ENCODE measurements at regions not wholly inside any gene's neighbourhood (a gene's known extent, or its start where the extent isn't known, plus 50 kb on each side); places are given as distances from the start of the nearest gene placed in this dataset.

GRCh38 chr13:50699874-50700663, 143.4 kb downstream of the DLEU7 start:
- Histone ChIP-seq H3K4ac (ENCODE audit: low read depth, low read length) (no peak overlapping the region), H3K4me2 (ENCODE audit: low read depth, low read length) (no peak overlapping the region), H4K20me1 (ENCODE audit: insufficient read depth, low read length) (no peaks in the 10 kb centered on the region), H3K4me3 (ENCODE audit: insufficient read depth, low read depth, low read length) (no peak overlapping the region), H3K9ac (ENCODE audit: low read depth, low read length) (no peak overlapping the region), H2AK9ac (replicated peaks; ENCODE audit: low read depth, low read length, poor library complexity) (no peak overlapping the region), H2BK20ac (ENCODE audit: low read depth, low read length) (no peak overlapping the region), H2AFZ (replicated peaks; ENCODE audit: low read length, poor library complexity) (no peak overlapping the region), H3K27me3 (ENCODE audit: control insufficient read depth, insufficient read depth, low read length) (peaks cover 7% of the 10 kb centered on the region), H4K8ac (ENCODE audit: low read depth in 2 of 2, low read length in 2 of 2) (no peak overlapping the region), H3K23ac (ENCODE audit: low read depth, low read length) (no peak overlapping the region), H2BK15ac (ENCODE audit: low read depth, low read length) (no peak overlapping the region), H2AK5ac (ENCODE audit: low read depth, low read length) (no peak overlapping the region), H3K9me3 (ENCODE audit: control insufficient read depth, insufficient read depth, low read length) (no peaks in the 10 kb centered on the region), H4K91ac (ENCODE audit: insufficient read depth, low read depth, low read length) (no peak overlapping the region), H2BK5ac (ENCODE audit: low read depth, low read length, poor library complexity, severe bottlenecking) (no peak overlapping the region), H3K14ac (replicated peaks; ENCODE audit: low read depth, low read length) (no peak overlapping the region), H3K9me1 (ENCODE audit: insufficient read depth, low read length) (no peaks in the 10 kb centered on the region), H3K27ac (ENCODE audit: insufficient read depth, low read length) (no peak overlapping the region), H4K5ac (ENCODE audit: low read depth, low read length) (no peak overlapping the region), H3K56ac (ENCODE audit: extremely low read depth, insufficient read depth, low read length) (no peak overlapping the region), H3K36me3 (ENCODE audit: control insufficient read depth, insufficient read depth, low read length) (no peaks in the 10 kb centered on the region), H3K18ac (ENCODE audit: low read depth, low read length) (no peak overlapping the region), H3K79me1 (ENCODE audit: low read depth in 1 of 2, low read length in 2 of 2) (no peaks in the 10 kb centered on the region), H3K4me1 (ENCODE audit: control insufficient read depth, insufficient read depth, low read length) (no peaks in the 10 kb centered on the region), H2BK120ac (ENCODE audit: low read depth, low read length) (no peak overlapping the region)
- CTCF ChIA-PET: no interaction called here
- no TSS peak for BruUV-seq (replicated peaks)
- no peak for ATAC-seq (ENCODE audit: low read depth)
- WGBS, 2 experiments (ENCODE audit: extremely low coverage in 2 of 2, insufficient read length in 1 of 2): no CpG with 5 or more reads among the region's 4 CpGs
- in situ Hi-C loops (cut with MboI; ENCODE audit: low sequenced_read_pairs): no loop called here
- no peak for DNase-seq
- POLR2A ChIA-PET (ENCODE audit: unreplicated experiment): no interaction called here
- TF ChIP-seq CHD1 (IDR thresholded peaks at IDR 0.05; ENCODE audit: low read depth, low read length): no peak
- no peak for TF ChIP-seq MXI1 (IDR thresholded peaks at IDR 0.05; ENCODE audit: borderline replicate concordance, low read depth, low read length)
- no peak for TF ChIP-seq RCOR1 (IDR thresholded peaks at IDR 0.05; ENCODE audit: insufficient replicate concordance, low read length)
- no peak for TF ChIP-seq BHLHE40 (IDR thresholded peaks at IDR 0.05; ENCODE audit: low read depth, low read length)
- TF ChIP-seq SMC3 (IDR thresholded peaks at IDR 0.05; ENCODE audit: low read depth, low read length): no peak
- no peak for TF ChIP-seq MAFK (IDR thresholded peaks at IDR 0.05; ENCODE audit: low read depth, low read length)
- TF ChIP-seq MAZ (IDR thresholded peaks at IDR 0.05; ENCODE audit: borderline replicate concordance, low read depth, low read length): no peak
- no peak for TF ChIP-seq ELK1 (IDR thresholded peaks at IDR 0.05; ENCODE audit: borderline replicate concordance, low read depth, low read length)
- TF ChIP-seq USF2 (IDR thresholded peaks at IDR 0.05; ENCODE audit: low read depth, low read length): no peak
- TF ChIP-seq FOS (IDR thresholded peaks at IDR 0.05; ENCODE audit: low read depth, low read length): no peak
- TF ChIP-seq RFX5 (IDR thresholded peaks at IDR 0.05; ENCODE audit: low read depth, low read length): no peak
- no peak for TF ChIP-seq NFE2L2 (IDR thresholded peaks at IDR 0.05; ENCODE audit: low read depth, low read length)
- no peak for TF ChIP-seq POLR2A (IDR thresholded peaks at IDR 0.05; ENCODE audit: low read depth, low read length)
- TF ChIP-seq CTCF (conservative IDR thresholded peaks at IDR 0.05; ENCODE audit: low read depth, low read length): no peak
- TF ChIP-seq CEBPB (IDR thresholded peaks at IDR 0.05; ENCODE audit: low read depth, low read length): no peak
- TF ChIP-seq RAD21 (IDR thresholded peaks at IDR 0.05; ENCODE audit: low read length): no peak
- dilution Hi-C loops (cut with HindIII; ENCODE audit: low sequenced_read_pairs, unreplicated experiment): no loop called here
- intact Hi-C loops (cut with micrococcal nuclease): no loop called here
